SK-N-SH (cell line): ENCODE measurements at regions not wholly inside any gene's neighbourhood (a gene's known extent, or its start where the extent isn't known, plus 50 kb on each side); places are given as distances from the start of the nearest gene placed in this dataset.

ENCODE experiments used
- CTCF ChIA-PET: fragments of 300-600, 350-600 bp; formaldehyde crosslinking; extraction: SDS; loops from one replicate; lab custom pipeline; 2021; lab: Yijun Ruan, JAX
- POLR2A ChIA-PET: fragments of 350-600 bp; sonication (Branson Sonifier 250); formaldehyde crosslinking; extraction: SDS; loops from one replicate; lab custom pipeline; 2020; ENCODE audit warnings: antibody characterized with exemption, inconsistent platforms; lab: Yijun Ruan, JAX
- DNase-seq: peaks from one replicate; pipeline ENCODE4 v3.0.0; 2012
- H2AFZ ChIP-seq: fragments of 200-600 bp; sonication (generic); 2 replicates; pipeline ENCODE4 v1.8.1; 2016; ENCODE audit warnings: antibody characterized with exemption, mild to moderate bottlenecking, low read depth
- H3F3A ChIP-seq: fragments of 200-600 bp; sonication (generic); replicated peaks from 2 replicates; pipeline ENCODE3; 2016; ENCODE audit warnings: antibody characterized with exemption, mild to moderate bottlenecking; ENCODE audit not compliant: insufficient read depth
- H3K27ac ChIP-seq, 2 experiments: fragments of 200-500 bp in 1 of 2; fragments of 200-600 bp in 1 of 2; sonication (Bioruptor generic) in 1 of 2; sonication (generic), shearing (Covaris generic) in 1 of 2; 2 replicates each; pipeline versions ENCODE4 v1.5.1 to v1.6.1; 2014 to 2016; ENCODE audit warnings: low read depth in 2 of 2, inconsistent platforms in 1 of 2, low read length in 1 of 2, mild to moderate bottlenecking in 1 of 2, mixed read lengths in 1 of 2
- H3K27me3 ChIP-seq: fragments of 200-600 bp; sonication (generic), shearing (Covaris generic); 2 replicates; pipeline ENCODE4 v1.6.1; 2016; ENCODE audit warnings: mixed run types; ENCODE audit not compliant: insufficient read depth
- H3K36me3 ChIP-seq, 2 experiments: fragments of 200-500 bp in 1 of 2; fragments of 200-600 bp in 1 of 2; sonication (Bioruptor generic) in 1 of 2; sonication (generic) in 1 of 2; replicated peaks in 1 of 2; 2 replicates each; pipeline versions ENCODE3 to v1.5.1; 2014 to 2016; ENCODE audit warnings: low read length in 1 of 2, mild to moderate bottlenecking in 1 of 2; ENCODE audit not compliant: insufficient read depth in 2 of 2, control insufficient read depth in 1 of 2
- H3K4me1 ChIP-seq, 2 experiments: fragments of 200-500 bp in 1 of 2; fragments of 200-600 bp in 1 of 2; sonication (Bioruptor generic) in 1 of 2; sonication (generic), shearing (Covaris generic) in 1 of 2; 2 replicates each; pipeline versions ENCODE4 v1.5.1 to v1.6.1; 2014 to 2016; ENCODE audit warnings: low read depth in 1 of 2, low read length in 1 of 2, mixed run types in 1 of 2; ENCODE audit not compliant: insufficient read depth in 2 of 2, control insufficient read depth in 1 of 2
- H3K4me2 ChIP-seq: fragments of 200-600 bp; sonication (generic), shearing (Covaris generic); 2 replicates; pipeline ENCODE4 v1.6.1; 2017; ENCODE audit warnings: mixed run types
- H3K4me3 ChIP-seq, 2 experiments: fragments of 200-500 bp in 1 of 2; fragments of 200-600 bp in 1 of 2; sonication (Bioruptor generic) in 1 of 2; sonication (generic), shearing (Covaris generic) in 1 of 2; 2 replicates each; pipeline versions ENCODE4 v1.5.1 to v1.8.1; 2014 to 2016; ENCODE audit warnings: low read depth in 2 of 2, inconsistent platforms in 1 of 2, low read length in 1 of 2, mild to moderate bottlenecking in 1 of 2, mixed read lengths in 1 of 2, moderate library complexity in 1 of 2
- H3K79me2 ChIP-seq: fragments of 200-600 bp; sonication (generic); 2 replicates; pipeline ENCODE4 v1.8.1; 2017; ENCODE audit warnings: mild to moderate bottlenecking; ENCODE audit not compliant: insufficient read depth
- H3K9ac ChIP-seq: fragments of 200-600 bp; sonication (generic); 2 replicates; pipeline ENCODE4 v1.6.1; 2017; ENCODE audit warnings: mixed run types
- H3K9me2 ChIP-seq: fragments of 200-600 bp; sonication (generic); 2 replicates; pipeline ENCODE4 v1.6.1; 2017; ENCODE audit warnings: mixed run types
- H3K9me3 ChIP-seq: fragments of 200-600 bp; sonication (generic); 2 replicates; pipeline ENCODE4 v1.6.1; 2017; ENCODE audit warnings: mixed run types, mild to moderate bottlenecking, moderate library complexity
- H4K20me1 ChIP-seq: fragments of 200-600 bp; sonication (generic); 2 replicates; pipeline ENCODE4 v1.6.1; 2017; ENCODE audit warnings: mild to moderate bottlenecking, mixed run types; ENCODE audit not compliant: insufficient read depth
- EP300 ChIP-seq, 2 experiments: IDR thresholded peaks; 2 replicates each; pipeline versions ENCODE4 v1.4.0 to v1.6.1; 2012; ENCODE audit warnings: borderline replicate concordance in 1 of 2, low read depth in 1 of 2, low read length in 1 of 2
- FOXJ3 ChIP-seq: sonication (generic); formaldehyde crosslinking; IDR thresholded peaks from 2 replicates; pipeline ENCODE4 v1.5.1; 2020; ENCODE audit warnings: mild to moderate bottlenecking, missing genetic modification reagents
- FOXM1 ChIP-seq: IDR thresholded peaks from 2 replicates; pipeline ENCODE4 v1.4.0; 2012; ENCODE audit warnings: low read depth, mild to moderate bottlenecking
- GATA2 ChIP-seq: sonication (generic); formaldehyde crosslinking; IDR thresholded peaks from 2 replicates; pipeline ENCODE4 v1.5.0; 2020; ENCODE audit warnings: mild to moderate bottlenecking, missing genetic modification reagents
- MEF2A ChIP-seq: IDR thresholded peaks from 2 replicates; pipeline ENCODE4 v1.4.0; 2012; ENCODE audit warnings: low read depth, borderline replicate concordance
- PBX3 ChIP-seq: IDR thresholded peaks from 2 replicates; pipeline ENCODE4; 2012
- RAD21 ChIP-seq: IDR thresholded peaks from 2 replicates; pipeline ENCODE4 v1.6.1; 2012; ENCODE audit warnings: mild to moderate bottlenecking, low read length
- REST ChIP-seq: IDR thresholded peaks from 2 replicates; pipeline ENCODE4 v1.6.1; 2012; ENCODE audit warnings: mild to moderate bottlenecking, low read depth, low read length, moderate library complexity
- RXRA ChIP-seq: IDR thresholded peaks from 2 replicates; pipeline ENCODE4 v1.4.0; 2012; ENCODE audit warnings: low read depth, mild to moderate bottlenecking, borderline replicate concordance
- TAF1 ChIP-seq: IDR thresholded peaks from 2 replicates; pipeline ENCODE4 v1.6.1; 2012; ENCODE audit warnings: low read depth, mild to moderate bottlenecking, low read length, moderate library complexity, borderline replicate concordance
- USF1 ChIP-seq: IDR thresholded peaks from 2 replicates; pipeline ENCODE4 v1.4.0; 2012; ENCODE audit warnings: low read depth, borderline replicate concordance
- YY1 ChIP-seq: IDR thresholded peaks from 2 replicates; pipeline ENCODE4 v1.4.0; 2012; ENCODE audit warnings: low read depth, mild to moderate bottlenecking
- WGBS: methylation state at CpG from one replicate; pipeline ENCODE4 v1.1.6; 2017; ENCODE audit warnings: low lambda C conversion rate; 5-methylcytosine and 5-hydroxymethylcytosine counted together

- H3K9me2 ChIP-seq, result no peaks in the 10 kb centered on the region
- WGBS, result 31% methylated on average over 1 of the region's 1 CpG
- no peak overlapping the region for H3K4me2 ChIP-seq
- H3K27ac ChIP-seq, result no peak overlapping the region
- no peaks in the 10 kb centered on the region for H3F3A ChIP-seq
- H3K4me1 ChIP-seq, result no peaks in the 10 kb centered on the region; a peak in 1 of 4 replicates
- TF ChIP-seq REST, result no peak
- TF ChIP-seq PBX3, result no peak
- TF ChIP-seq USF1, result no peak
- no peak for TF ChIP-seq MEF2A
- no peak for TF ChIP-seq FOXM1
- no peak for TF ChIP-seq RAD21
- no peak for TF ChIP-seq YY1
- TF ChIP-seq GATA2 (CRISPR knock-in tag), result no peak
- TF ChIP-seq EP300 (IDR thresholded peaks at IDR 0.05; ENCODE audit: borderline replicate concordance in 1 of 2, low read depth in 1 of 2, low read length in 1 of 2), result no peak
- TF ChIP-seq TAF1, result no peak
- no peak for TF ChIP-seq RXRA
- no peak for DNase-seq
- POLR2A ChIA-PET, result no interaction called here
- H4K20me1 ChIP-seq, result no peaks in the 10 kb centered on the region
- CTCF ChIA-PET, result interaction anchor here (1.2 kb wide), 1 partner anchor 15 kb away, joined by 3 read pairs; no protein-coding TSS in a partner anchor
- H2AFZ ChIP-seq, result no peak overlapping the region
- no peaks in the 10 kb centered on the region for H3K79me2 ChIP-seq
- H3K36me3 ChIP-seq, result no peaks in the 10 kb centered on the region
- no peak overlapping the region for H3K4me3 ChIP-seq
- no peak overlapping the region for H3K9ac ChIP-seq
- no peaks in the 10 kb centered on the region for H3K27me3 ChIP-seq
- H3K9me3 ChIP-seq, result no peaks in the 10 kb centered on the region
These were observed 462.7 kb downstream of the ADGRL2 start for GRCh38 chr1:82263396-82263795.

- no peak for DNase-seq
- no peaks in the 10 kb centered on the region for H3K9me2 ChIP-seq
- no peak for TF ChIP-seq FOXJ3 (CRISPR knock-in tag)
- TF ChIP-seq, all 33 proteins: peak for 0
- 7% methylated on average over 1 of the region's 1 CpG for WGBS
- H3K79me2 ChIP-seq, result no peaks in the 10 kb centered on the region
- H3K9me3 ChIP-seq, result no peaks in the 10 kb centered on the region
- H2AFZ ChIP-seq, result no peak overlapping the region
- H3K4me3 ChIP-seq, result no peak overlapping the region
- POLR2A ChIA-PET, result no interaction called here
- no peak overlapping the region for H3K4me2 ChIP-seq
- no peak overlapping the region for H3K9ac ChIP-seq
- H3K36me3 ChIP-seq, result no peaks in the 10 kb centered on the region
- no peaks in the 10 kb centered on the region; a peak in 1 of 4 replicates for H3K4me1 ChIP-seq
- H3F3A ChIP-seq, result no peaks in the 10 kb centered on the region
- H3K27ac ChIP-seq, result no peak overlapping the region
- no peaks in the 10 kb centered on the region for H3K27me3 ChIP-seq
- CTCF ChIA-PET, result no interaction called here
- H4K20me1 ChIP-seq, result no peaks in the 10 kb centered on the region
These were observed 459.9 kb downstream of the ADGRL2 start for GRCh38 chr1:82260666-82261065.
